Cardiac muscle cell (in vitro differentiated cells and primary cell): ENCODE measurements at regions not wholly inside any gene's neighbourhood (a gene's known extent, or its start where the extent isn't known, plus 50 kb on each side); places are given as distances from the start of the nearest gene placed in this dataset.

Source experiments
- DNase-seq, 2 donors: peaks; one replicate each; pipeline versions ENCODE4 v3.0.0 to v3.0.0-alpha.2; 2010 to 2017; ENCODE audit warnings: low read depth in 1 of 2, low spot score in 1 of 2
- H3K27ac ChIP-seq: fragments of 200-600 bp; sonication (generic); 2 replicates; pipeline ENCODE4 v1.5.1; 2016
- H3K27me3 ChIP-seq: fragments of 200-600 bp; sonication (generic); 2 replicates; pipeline ENCODE4 v1.6.0; 2016; ENCODE audit warnings: control low read depth
- H3K36me3 ChIP-seq: fragments of 200-600 bp; sonication (generic); 2 replicates; pipeline ENCODE4 v1.5.1; 2016; ENCODE audit warnings: control low read depth
- H3K4me1 ChIP-seq: fragments of 200-600 bp; sonication (generic); 2 replicates; pipeline ENCODE4 v1.8.1; 2017; ENCODE audit warnings: low read depth, mild to moderate bottlenecking, mixed run types
- H3K4me3 ChIP-seq: fragments of 200-600 bp; sonication (generic); 2 replicates; pipeline ENCODE4 v1.5.1; 2016; ENCODE audit warnings: mild to moderate bottlenecking
- H3K9me3 ChIP-seq: fragments of 200-600 bp; sonication (generic); 2 replicates; pipeline ENCODE4 v1.5.1; 2017; ENCODE audit warnings: low read depth, mild to moderate bottlenecking, control low read depth
- CTCF ChIP-seq: IDR thresholded peaks from 2 replicates; pipeline ENCODE4 v1.5.1; 2012; ENCODE audit warnings: low read depth, mild to moderate bottlenecking, low read length

- TF ChIP-seq CTCF: no peak
- Histone ChIP-seq H3K4me3 (no peak overlapping the region), H3K4me1 (peaks cover 10% of the 10 kb centered on the region), H3K27me3 (no peaks in the 10 kb centered on the region), H3K36me3 (no peaks in the 10 kb centered on the region), H3K9me3 (no peaks in the 10 kb centered on the region), H3K27ac (no peak overlapping the region)
- no peak for DNase-seq
Observed at GRCh38 chr21:32140604-32141317, 138.1 kb downstream of the MIS18A start.

- no peaks in the 10 kb centered on the region for H3K36me3 ChIP-seq
- H3K27me3 ChIP-seq: no peaks in the 10 kb centered on the region
- no peaks in the 10 kb centered on the region for H3K9me3 ChIP-seq
- H3K4me1 ChIP-seq: peaks cover 10% of the 10 kb centered on the region
- H3K4me3 ChIP-seq: no peak overlapping the region
- no peak for TF ChIP-seq CTCF
- DNase-seq: no peak
- H3K27ac ChIP-seq: no peak overlapping the region
Observed at GRCh38 chr21:32140151-32140550, 138.7 kb downstream of the MIS18A start.

- Histone ChIP-seq H3K4me3 (no peak overlapping the region), H3K36me3 (no peaks in the 10 kb centered on the region), H3K27ac (no peak overlapping the region), H3K27me3 (no peaks in the 10 kb centered on the region), H3K4me1 (peaks cover 10% of the 10 kb centered on the region), H3K9me3 (no peaks in the 10 kb centered on the region)
- no peak for DNase-seq
- no peak for TF ChIP-seq CTCF
Observed at GRCh38 chr21:32138658-32139057, 140.2 kb downstream of the MIS18A start.

GRCh38 chr21:32137931-32138330, 140.9 kb downstream of the MIS18A start:
- Histone ChIP-seq H3K4me1 (peaks cover 6% of the 10 kb centered on the region), H3K27ac (no peak overlapping the region), H3K36me3 (no peaks in the 10 kb centered on the region), H3K27me3 (no peaks in the 10 kb centered on the region), H3K9me3 (no peaks in the 10 kb centered on the region), H3K4me3 (no peak overlapping the region)
- no peak for TF ChIP-seq CTCF
- DNase-seq: no peak

- Histone ChIP-seq H3K4me1 (no peaks in the 10 kb centered on the region), H3K9me3 (no peaks in the 10 kb centered on the region), H3K36me3 (no peaks in the 10 kb centered on the region), H3K27ac (no peak overlapping the region), H3K27me3 (no peaks in the 10 kb centered on the region), H3K4me3 (no peak overlapping the region)
- TF ChIP-seq CTCF: no peak
- DNase-seq: no peak
Observed at GRCh38 chr21:32137266-32137665, 141.6 kb downstream of the MIS18A start.
